Liver (tissue), 8 donors: ENCODE measurements at regions not wholly inside any gene's neighbourhood (a gene's known extent, or its start where the extent isn't known, plus 50 kb on each side); places are given as distances from the start of the nearest gene placed in this dataset.

Experiments
- DNase-seq: peaks from one replicate; pipeline ENCODE4 v3.0.0-alpha.2; 2017; ENCODE audit warnings: low spot score
- H3K27ac ChIP-seq, 2 donors: one replicate each; pipeline ENCODE4 v1.7.0; 2013; ENCODE audit warnings: inconsistent platforms in 2 of 2, low read length in 2 of 2, control low read depth in 1 of 2, low read depth in 1 of 2, mild to moderate bottlenecking in 1 of 2
- H3K27me3 ChIP-seq, 4 donors: one replicate each; pipeline versions ENCODE4 v1.6.1 to v1.7.0; 2013; ENCODE audit warnings: low read length in 3 of 4, inconsistent platforms in 1 of 4, mild to moderate bottlenecking in 1 of 4, moderate library complexity in 1 of 4; ENCODE audit not compliant: control insufficient read depth in 4 of 4, insufficient read depth in 4 of 4
- H3K36me3 ChIP-seq, 4 donors: one replicate each; pipeline versions ENCODE4 v1.6.1 to v1.7.0; 2013; ENCODE audit warnings: low read length in 3 of 4, mild to moderate bottlenecking in 3 of 4, low read depth in 1 of 4, moderate library complexity in 1 of 4; ENCODE audit not compliant: control insufficient read depth in 4 of 4, insufficient read depth in 3 of 4
- H3K4me1 ChIP-seq, 4 donors: one replicate each; pipeline versions ENCODE4 v1.6.1 to v1.7.0; 2013; ENCODE audit warnings: low read length in 3 of 4, mild to moderate bottlenecking in 3 of 4, moderate library complexity in 1 of 4; ENCODE audit not compliant: control insufficient read depth in 4 of 4, insufficient read depth in 4 of 4
- H3K4me3 ChIP-seq, 3 donors: one replicate each; pipeline versions ENCODE4 v1.6.1 to v1.7.0; 2013; ENCODE audit warnings: low read length in 3 of 3, control low read depth in 1 of 3, low read depth in 1 of 3, mild to moderate bottlenecking in 1 of 3
- H3K9ac ChIP-seq, 2 donors: one replicate each; pipeline ENCODE4 v1.7.0; 2013; ENCODE audit warnings: low read length in 2 of 2, mild to moderate bottlenecking in 2 of 2, moderate library complexity in 2 of 2, control low read depth in 1 of 2, low read depth in 1 of 2
- H3K9me3 ChIP-seq, 4 donors: one replicate each; pipeline versions ENCODE4 v1.6.1 to v1.7.0; 2013; ENCODE audit warnings: low read length in 3 of 4; ENCODE audit not compliant: control insufficient read depth in 4 of 4
- CTCF ChIP-seq: fragments of 150-350 bp; IDR thresholded peaks from 2 replicates; pipeline ENCODE4 v1.5.1; 2017; ENCODE audit warnings: improper control_type of control experiment, low read depth, low read length; ENCODE audit not compliant: missing input control
- EGR1 ChIP-seq, 2 donors: IDR thresholded peaks; 2 replicates each; pipeline ENCODE4 v1.6.1; 2016 to 2018; ENCODE audit warnings: antibody characterized with exemption in 2 of 2, low read depth in 2 of 2
- FOXA1 ChIP-seq: IDR thresholded peaks from 2 replicates; pipeline ENCODE4 v1.6.1; 2016; ENCODE audit warnings: antibody characterized with exemption
- FOXA2 ChIP-seq: IDR thresholded peaks from 2 replicates; pipeline ENCODE4 v1.6.1; 2016; ENCODE audit warnings: antibody characterized with exemption
- GABPA ChIP-seq, 2 donors: IDR thresholded peaks in 1 of 2; conservative IDR thresholded peaks in 1 of 2; 2 replicates each; pipeline ENCODE4 v1.6.1; 2016; ENCODE audit warnings: antibody characterized with exemption in 2 of 2, mild to moderate bottlenecking in 1 of 2, moderate library complexity in 1 of 2
- HNF4A ChIP-seq, 2 donors: conservative IDR thresholded peaks; 2 replicates each; pipeline ENCODE4 v1.6.1; 2016; ENCODE audit warnings: antibody characterized with exemption in 2 of 2, mild to moderate bottlenecking in 2 of 2
- HNF4G ChIP-seq: IDR thresholded peaks from 2 replicates; pipeline ENCODE4 v1.6.1; 2016; ENCODE audit warnings: antibody characterized with exemption
- JUND ChIP-seq, 2 donors: IDR thresholded peaks; 2 replicates each; pipeline ENCODE4 v1.6.1; 2016; ENCODE audit warnings: antibody characterized with exemption in 2 of 2
- MAX ChIP-seq: IDR thresholded peaks from 2 replicates; pipeline ENCODE4 v1.6.1; 2016; ENCODE audit warnings: antibody characterized with exemption
- RAD21 ChIP-seq, 2 donors: IDR thresholded peaks; 2 replicates each; pipeline ENCODE4 v1.6.1; 2016; ENCODE audit warnings: antibody characterized with exemption in 2 of 2, mild to moderate bottlenecking in 2 of 2
- REST ChIP-seq: IDR thresholded peaks from 2 replicates; pipeline ENCODE4 v1.6.1; 2016; ENCODE audit warnings: antibody characterized with exemption, mild to moderate bottlenecking
- RXRA ChIP-seq, 2 donors: IDR thresholded peaks; 2 replicates each; pipeline ENCODE4 v1.6.1; 2017 to 2018; ENCODE audit warnings: antibody characterized with exemption in 2 of 2, mild to moderate bottlenecking in 1 of 2
- SP1 ChIP-seq: IDR thresholded peaks from 2 replicates; pipeline ENCODE4 v1.6.1; 2018; ENCODE audit warnings: antibody characterized with exemption, mild to moderate bottlenecking
- TAF1 ChIP-seq: conservative IDR thresholded peaks from 2 replicates; pipeline ENCODE4 v1.6.1; 2016; ENCODE audit warnings: antibody characterized with exemption, mild to moderate bottlenecking
- YY1 ChIP-seq: IDR thresholded peaks from 2 replicates; pipeline ENCODE4 v1.6.1; 2016; ENCODE audit warnings: antibody characterized with exemption, mild to moderate bottlenecking
- ZBTB33 ChIP-seq: IDR thresholded peaks from 2 replicates; pipeline ENCODE4 v1.6.1; 2016; ENCODE audit warnings: antibody characterized with exemption
- WGBS: extraction: QIAGEN DNeasy Blood & Tissue Kit; methylation state at CpG from one replicate; pipeline ENCODE4 v1.1.7; 2013; 5-methylcytosine and 5-hydroxymethylcytosine counted together
- TF ChIP-seq, protein P1 (sequence below): IDR thresholded peaks from 2 replicates; pipeline ENCODE4 v1.6.1; 2016; ENCODE audit warnings: antibody characterized with exemption
- donor health status: healthy.
- donor health status: healthy.
- donor health status: healthy.
- donor health status: healthy.
- donor health status: healthy.

- Histone ChIP-seq H3K4me1 (no peaks in the 10 kb centered on the region), H3K9me3 (no peaks in the 10 kb centered on the region), H3K27me3 (no peaks in the 10 kb centered on the region), H3K27ac (no peak overlapping the region), H3K36me3 (no peaks in the 10 kb centered on the region), H3K4me3 (no peak overlapping the region), H3K9ac (no peak overlapping the region)
- DNase-seq = no peak
- WGBS = 81% methylated on average over 3 of the region's 3 CpGs
- no peak for TF ChIP-seq SP1
- no peak for TF ChIP-seq FOXA2
- no peak for TF ChIP-seq GABPA (IDR thresholded peaks at IDR 0.05 in 1 of 2, conservative IDR thresholded peaks at IDR 0.05 in 1 of 2)
- TF ChIP-seq HNF4G = no peak
- no peak for TF ChIP-seq JUND (IDR thresholded peaks at IDR 0.05)
- TF ChIP-seq RAD21 (IDR thresholded peaks at IDR 0.05) = no peak
- no peak for TF ChIP-seq MAX
- TF ChIP-seq REST = no peak
- no peak for TF ChIP-seq FOXA1
Observed at GRCh38 chr1:166258017-166258416, 91.2 kb upstream of the FAM78B start.

GRCh38 chr1:166261511-166261910 lies 94.7 kb upstream of the FAM78B start:
- Histone ChIP-seq H3K4me3 (no peak overlapping the region), H3K36me3 (no peaks in the 10 kb centered on the region), H3K9ac (no peak overlapping the region), H3K4me1 (no peaks in the 10 kb centered on the region), H3K9me3 (no peaks in the 10 kb centered on the region), H3K27me3 (no peaks in the 10 kb centered on the region), H3K27ac (no peak overlapping the region)
- TF ChIP-seq GABPA (IDR thresholded peaks at IDR 0.05 in 1 of 2, conservative IDR thresholded peaks at IDR 0.05 in 1 of 2) (no peak), RAD21 (IDR thresholded peaks at IDR 0.05) (no peak), REST (no peak), SP1 (no peak), EGR1 (IDR thresholded peaks at IDR 0.05; ENCODE audit: low read depth in 2 of 2) (no peak), YY1 (no peak), ZBTB33 (no peak), HNF4A (conservative IDR thresholded peaks at IDR 0.05) (no peak), FOXA1 (no peak), CTCF (no peak), RXRA (IDR thresholded peaks at IDR 0.05) (no peak), HNF4G (no peak), TAF1 (no peak), MAX (no peak), JUND (IDR thresholded peaks at IDR 0.05) (no peak), FOXA2 (no peak)
- TF ChIP-seq, protein P1, sequence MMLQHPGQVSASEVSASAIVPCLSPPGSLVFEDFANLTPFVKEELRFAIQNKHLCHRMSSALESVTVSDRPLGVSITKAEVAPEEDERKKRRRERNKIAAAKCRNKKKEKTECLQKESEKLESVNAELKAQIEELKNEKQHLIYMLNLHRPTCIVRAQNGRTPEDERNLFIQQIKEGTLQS = no peak
- 82% methylated on average over 3 of the region's 3 CpGs for WGBS
- DNase-seq = no peak
